HL-60/S4 (cell line): ENCODE measurements at regions not wholly inside any gene's neighbourhood (a gene's known extent, or its start where the extent isn't known, plus 50 kb on each side); places are given as distances from the start of the nearest gene placed in this dataset.

ENCODE experiments used
- in situ Hi-C: fragments of 300-500 bp; cut with MboI; formaldehyde crosslinking; loops from 2 replicates; pipeline ENCODE4 v1.14.3; 2022; ENCODE audit warnings: low sequenced_read_pairs

GRCh38 chr7:142698429-142698828 is 50.8 kb upstream of the PRSS1 start:
- in situ Hi-C loops = loop anchor here (25.0 kb wide), 1 partner anchor 89 kb away; no protein-coding TSS in a partner anchor

GRCh38 chr7:142697270-142697669 is 52.0 kb upstream of the PRSS1 start:
- in situ Hi-C loops = loop anchor here (25.0 kb wide), 1 partner anchor 90 kb away; no protein-coding TSS in a partner anchor

GRCh38 chr7:142696456-142697179 is 52.7 kb upstream of the PRSS1 start:
- in situ Hi-C loops = loop anchor here (25.0 kb wide), 1 partner anchor 91 kb away; no protein-coding TSS in a partner anchor

GRCh38 chr7:142693911-142694310 is 55.4 kb upstream of the PRSS1 start:
- in situ Hi-C loops = loop anchor here (25.0 kb wide), 1 partner anchor 93 kb away; no protein-coding TSS in a partner anchor

- in situ Hi-C loops = loop anchor here (25.0 kb wide), 1 partner anchor 97 kb away; no protein-coding TSS in a partner anchor
Observed at GRCh38 chr7:142690554-142691182, 58.6 kb upstream of the PRSS1 start.

- in situ Hi-C loops = loop anchor here (25.0 kb wide), 1 partner anchor 98 kb away; no protein-coding TSS in a partner anchor
Observed at GRCh38 chr7:142689439-142690120, 59.7 kb upstream of the PRSS1 start.

- in situ Hi-C loops = loop anchor here (25.0 kb wide), 1 partner anchor 101 kb away; no protein-coding TSS in a partner anchor
Observed at GRCh38 chr7:142685877-142686508, 63.3 kb upstream of the PRSS1 start.

- in situ Hi-C loops = loop anchor here (25.0 kb wide), 1 partner anchor 106 kb away; no protein-coding TSS in a partner anchor
Observed at GRCh38 chr7:142681314-142682092, 67.8 kb upstream of the PRSS1 start.

- in situ Hi-C loops = no loop called here
Observed at GRCh38 chr7:142671506-142671905, 77.8 kb upstream of the PRSS1 start.

- in situ Hi-C loops = no loop called here
Observed at GRCh38 chr7:142670511-142670910, 78.8 kb upstream of the PRSS1 start.

- in situ Hi-C loops = no loop called here
Observed at GRCh38 chr7:142669074-142669654, 80.1 kb upstream of the PRSS1 start.

- in situ Hi-C loops = no loop called here
Observed at GRCh38 chr7:142668495-142668894, 80.8 kb upstream of the PRSS1 start.

GRCh38 chr7:142657376-142657775 is 91.9 kb upstream of the PRSS1 start:
- in situ Hi-C loops = no loop called here

GRCh38 chr7:142654398-142654797 is 94.9 kb upstream of the PRSS1 start:
- in situ Hi-C loops = no loop called here

- in situ Hi-C loops = loop anchor here (25.0 kb wide), 2 partner anchors 165 to 315 kb away; partner anchors contain the start of gene KEL
Observed at GRCh38 chr7:142647749-142648148, 101.5 kb upstream of the PRSS1 start.

GRCh38 chr7:142646386-142647140 is 102.7 kb upstream of the PRSS1 start:
- in situ Hi-C loops = loop anchor here (25.0 kb wide), 2 partner anchors 166 to 316 kb away; partner anchors contain the start of gene KEL

GRCh38 chr7:142645777-142646176 is 103.5 kb upstream of the PRSS1 start:
- in situ Hi-C loops = loop anchor here (25.0 kb wide), 2 partner anchors 167 to 317 kb away; partner anchors contain the start of gene KEL

GRCh38 chr7:142642316-142642715 is 107.0 kb upstream of the PRSS1 start:
- in situ Hi-C loops = loop anchor here (25.0 kb wide), 2 partner anchors 170 to 320 kb away; partner anchors contain the start of gene KEL

GRCh38 chr7:142641252-142641651 is 108.0 kb upstream of the PRSS1 start:
- in situ Hi-C loops = loop anchor here (25.0 kb wide), 2 partner anchors 171 to 321 kb away; partner anchors contain the start of gene KEL
